Immature natural killer cell (primary cell): ENCODE measurements at regions not wholly inside any gene's neighbourhood (a gene's known extent, or its start where the extent isn't known, plus 50 kb on each side); places are given as distances from the start of the nearest gene placed in this dataset.

Experiments
- DNase-seq, 3 donors: peaks; one replicate each; pipeline ENCODE4 v3.0.0; 2022; ENCODE audit warnings: mixed read lengths in 1 of 3
- H3K27ac Mint-ChIP-seq, 6 donors: one replicate each; pipeline ENCODE4 v1.8.0; 2020; ENCODE audit warnings: mixed read lengths in 6 of 6, mild to moderate bottlenecking in 5 of 6, inconsistent platforms in 4 of 6, moderate library complexity in 3 of 6
- H3K27me3 Mint-ChIP-seq, 3 donors: one replicate each; pipeline ENCODE4 v1.8.0; 2020 to 2021; ENCODE audit warnings: low read depth in 3 of 3, mild to moderate bottlenecking in 3 of 3, mixed read lengths in 3 of 3, moderate library complexity in 3 of 3, inconsistent platforms in 1 of 3
- H3K36me3 Mint-ChIP-seq, 3 donors: one replicate each; pipeline ENCODE4 v1.8.0; 2020; ENCODE audit warnings: mixed read lengths in 3 of 3, inconsistent platforms in 2 of 3, mild to moderate bottlenecking in 2 of 3
- H3K4me1 Mint-ChIP-seq, 2 donors: one replicate each; pipeline ENCODE4 v1.8.0; 2020; ENCODE audit warnings: inconsistent platforms in 2 of 2, mild to moderate bottlenecking in 2 of 2, mixed read lengths in 2 of 2, moderate library complexity in 1 of 2
- H3K4me3 Mint-ChIP-seq, 5 donors: one replicate each; pipeline ENCODE4 v1.8.0; 2020; ENCODE audit warnings: mild to moderate bottlenecking in 5 of 5, mixed read lengths in 5 of 5, inconsistent platforms in 3 of 5, moderate library complexity in 3 of 5
- H3K9me3 Mint-ChIP-seq, 6 donors: one replicate each; pipeline ENCODE4 v1.8.0; 2020; ENCODE audit warnings: mild to moderate bottlenecking in 6 of 6, mixed read lengths in 6 of 6, inconsistent platforms in 4 of 6, moderate library complexity in 3 of 6

DNA sequence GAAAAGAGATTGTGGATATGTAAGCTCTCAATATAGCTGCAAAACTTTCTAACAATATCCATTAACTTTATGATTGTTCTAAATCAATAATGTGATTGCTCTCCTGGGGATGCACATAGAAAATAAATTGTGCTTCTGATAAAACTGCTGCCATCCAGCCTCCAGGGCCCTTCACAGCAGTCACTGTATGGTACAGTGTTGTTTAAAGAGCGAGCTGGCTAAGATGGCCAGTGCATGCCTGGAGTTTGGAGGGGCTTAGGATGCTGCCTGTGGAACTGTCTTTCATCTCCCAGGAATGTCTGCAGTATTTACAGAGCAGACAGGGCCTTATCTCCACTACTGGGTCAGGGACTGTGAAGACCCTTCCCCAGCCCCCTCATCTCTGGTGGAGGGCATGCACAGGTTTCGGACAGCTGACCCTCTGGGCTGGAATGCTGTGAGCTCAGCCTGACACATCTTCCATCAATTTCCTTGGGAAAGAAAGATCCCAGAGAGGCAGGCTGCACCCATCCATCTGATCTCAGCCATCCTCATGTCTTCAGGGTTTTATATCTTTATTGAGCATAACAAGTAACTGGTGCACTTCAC, 137.0 kb downstream of the PLPP3 start:
- DNase-seq, result no peak
- no peaks in the 10 kb centered on the region for H3K36me3 Mint-ChIP-seq
- H3K27ac Mint-ChIP-seq, result no peak overlapping the region
- no peaks in the 10 kb centered on the region for H3K4me1 Mint-ChIP-seq
- H3K4me3 Mint-ChIP-seq, result no peak overlapping the region
- H3K9me3 Mint-ChIP-seq, result peaks cover 0 to 2% (median 0%) of the 10 kb centered on the region in 6 donors
- H3K27me3 Mint-ChIP-seq, result peaks cover 2 to 7% (median 3%) of the 10 kb centered on the region in 3 donors

DNA sequence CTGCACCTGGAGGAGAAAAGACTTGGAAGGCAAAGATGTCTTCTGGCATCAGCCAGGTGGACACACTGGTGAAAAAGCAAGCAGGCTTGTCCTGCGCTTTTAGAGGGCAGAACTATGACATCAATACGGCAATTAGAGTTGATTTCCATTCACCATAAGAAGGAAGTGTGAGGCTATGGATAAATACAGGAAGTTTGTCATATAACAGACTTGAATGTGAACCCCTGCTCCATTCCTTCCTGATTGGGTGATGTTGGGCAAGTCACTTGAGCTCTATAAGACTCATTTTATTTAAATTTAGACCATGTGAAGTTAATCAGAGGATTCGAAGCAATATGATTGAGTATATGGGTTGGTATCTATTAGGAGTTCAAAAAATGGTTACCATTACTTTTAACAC, 137.8 kb downstream of the PLPP3 start:
- Mint-ChIP-seq H3K27me3 (peaks cover 2 to 7% (median 3%) of the 10 kb centered on the region in 3 donors), H3K4me1 (no peaks in the 10 kb centered on the region), H3K4me3 (no peak overlapping the region), H3K9me3 (peaks cover 0 to 2% (median 0%) of the 10 kb centered on the region in 6 donors), H3K36me3 (no peaks in the 10 kb centered on the region), H3K27ac (no peak overlapping the region)
- DNase-seq, result no peak

DNA sequence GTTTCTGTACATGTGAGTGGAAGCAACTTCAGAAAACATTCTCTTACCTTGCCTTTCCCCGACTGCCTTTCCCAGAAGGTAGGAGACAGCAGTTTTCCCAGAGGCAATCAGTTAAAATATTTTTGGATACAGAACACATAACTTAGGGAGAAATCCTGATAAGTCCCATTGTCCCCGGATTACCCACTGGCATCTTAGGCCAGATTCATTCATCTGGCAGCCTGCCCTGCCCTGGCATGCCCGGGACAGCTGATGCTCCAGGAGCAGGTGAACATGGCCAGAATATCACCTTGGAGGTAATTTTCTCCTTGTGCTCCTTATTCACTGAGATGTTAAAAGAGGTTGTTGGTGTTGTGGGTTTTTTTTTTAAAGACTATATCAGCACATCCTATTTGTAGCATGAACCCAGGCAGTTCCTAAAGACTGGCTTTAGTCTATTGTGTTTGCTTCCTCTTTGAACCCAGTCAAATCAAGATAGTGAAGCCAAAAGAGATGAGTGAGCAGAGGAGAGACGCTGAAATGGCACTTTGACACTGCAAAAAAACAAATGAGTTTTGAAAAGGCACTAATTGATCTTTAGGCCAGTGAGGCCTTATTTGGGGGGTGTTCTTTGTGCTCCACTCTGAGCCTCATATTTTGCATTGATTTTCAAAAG, 139.6 kb downstream of the PLPP3 start:
- no peak for DNase-seq
- Mint-ChIP-seq H3K27me3 (peaks cover 3 to 7% (median 4%) of the 10 kb centered on the region in 3 donors), H3K4me1 (no peaks in the 10 kb centered on the region), H3K27ac (no peak overlapping the region), H3K36me3 (no peaks in the 10 kb centered on the region), H3K4me3 (no peak overlapping the region), H3K9me3 (peaks cover 0 to 2% (median 0%) of the 10 kb centered on the region in 6 donors)

DNA sequence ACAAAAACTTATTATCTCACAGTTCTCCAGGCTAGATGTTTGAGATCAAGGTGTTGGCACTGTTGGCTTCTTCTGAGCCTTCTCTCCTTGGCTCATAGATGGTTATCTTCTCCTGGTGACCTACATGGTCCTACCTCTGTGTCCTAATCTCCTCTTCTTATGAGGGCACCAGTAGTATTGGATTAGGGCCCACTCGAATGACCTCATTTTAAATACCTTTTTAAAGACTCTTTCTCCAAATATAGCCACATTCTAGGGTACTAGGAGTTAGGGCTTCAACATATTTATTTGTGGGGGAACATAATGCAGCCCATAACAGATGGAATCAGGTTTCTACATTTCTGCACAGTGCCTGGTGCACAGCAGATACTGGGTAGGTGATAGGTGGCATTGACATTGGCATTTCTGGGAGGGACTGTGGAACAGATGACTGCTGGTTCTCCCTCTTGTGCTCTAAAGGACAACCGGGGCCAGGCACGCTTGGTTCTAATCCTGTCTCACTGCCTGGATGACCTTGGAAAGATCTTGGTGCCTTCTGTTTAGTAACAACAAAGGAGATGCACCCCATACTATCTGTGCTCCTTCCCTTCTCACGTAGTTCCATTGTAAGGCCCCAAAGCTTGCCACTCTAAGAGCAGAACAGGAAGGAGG, 140.3 kb downstream of the PLPP3 start:
- Mint-ChIP-seq H3K27me3 (peaks cover 3 to 4% (median 3%) of the 10 kb centered on the region in 3 donors), H3K4me1 (no peaks in the 10 kb centered on the region), H3K9me3 (peaks cover 0 to 2% (median 0%) of the 10 kb centered on the region in 6 donors), H3K4me3 (no peak overlapping the region), H3K27ac (no peak overlapping the region), H3K36me3 (no peaks in the 10 kb centered on the region)
- DNase-seq, result no peak

DNA sequence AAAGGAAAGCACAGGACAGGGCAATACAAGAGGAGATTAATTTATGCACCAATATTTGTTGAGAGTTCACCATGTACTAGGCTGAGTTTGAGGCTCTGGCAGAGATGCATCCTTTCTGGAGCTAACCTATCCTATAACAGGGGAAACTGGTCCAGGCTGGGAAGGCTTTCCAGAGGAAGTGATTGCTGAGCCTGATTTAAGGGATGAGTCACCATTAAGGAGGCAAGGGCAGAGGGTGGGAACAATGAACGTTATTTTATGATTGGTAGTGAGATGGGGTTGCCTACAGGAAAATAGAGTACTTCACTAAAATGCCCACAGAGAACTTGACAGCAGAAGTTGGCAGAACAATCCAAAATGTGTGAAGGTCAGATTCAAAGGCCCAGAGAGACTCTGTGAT, 141.4 kb downstream of the PLPP3 start:
- Mint-ChIP-seq H3K36me3 (no peaks in the 10 kb centered on the region), H3K4me3 (no peak overlapping the region), H3K27me3 (peaks cover 0 to 4% (median 3%) of the 10 kb centered on the region in 3 donors), H3K4me1 (no peaks in the 10 kb centered on the region), H3K27ac (no peak overlapping the region), H3K9me3 (peaks cover 0 to 2% (median 0%) of the 10 kb centered on the region in 6 donors)
- no peak for DNase-seq

DNA sequence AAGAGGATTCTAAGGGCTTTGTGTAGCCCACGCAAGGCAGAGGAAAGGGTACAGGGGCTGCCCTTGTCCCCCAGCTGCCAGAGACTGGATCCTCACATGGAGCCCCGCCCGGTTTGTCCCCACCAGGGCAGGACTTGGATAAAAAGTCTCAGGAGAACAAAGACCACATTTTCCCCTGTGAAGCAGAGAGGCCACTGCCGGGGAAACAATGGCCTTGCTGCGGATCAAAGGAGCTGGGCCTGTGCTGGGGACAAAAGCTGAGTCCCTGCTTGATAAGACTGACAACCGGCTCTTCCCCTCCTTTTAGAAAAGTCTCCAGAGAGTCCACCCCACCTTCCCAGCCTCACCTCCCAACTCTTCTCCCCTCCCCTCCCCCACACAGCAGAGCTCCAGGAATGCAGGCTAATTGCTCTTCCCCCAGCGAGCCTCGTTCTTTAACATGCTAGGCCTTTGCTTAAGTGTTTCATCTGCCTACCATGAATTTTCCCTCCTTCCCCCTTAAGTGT, 142.4 kb downstream of the PLPP3 start:
- no peak for DNase-seq
- peaks cover 0 to 3% (median 0%) of the 10 kb centered on the region in 6 donors for H3K9me3 Mint-ChIP-seq
- H3K27ac Mint-ChIP-seq, result no peak overlapping the region
- no peaks in the 10 kb centered on the region for H3K36me3 Mint-ChIP-seq
- no peaks in the 10 kb centered on the region for H3K4me1 Mint-ChIP-seq
- H3K27me3 Mint-ChIP-seq, result peaks cover 2 to 5% (median 4%) of the 10 kb centered on the region in 3 donors
- no peak overlapping the region for H3K4me3 Mint-ChIP-seq

DNA sequence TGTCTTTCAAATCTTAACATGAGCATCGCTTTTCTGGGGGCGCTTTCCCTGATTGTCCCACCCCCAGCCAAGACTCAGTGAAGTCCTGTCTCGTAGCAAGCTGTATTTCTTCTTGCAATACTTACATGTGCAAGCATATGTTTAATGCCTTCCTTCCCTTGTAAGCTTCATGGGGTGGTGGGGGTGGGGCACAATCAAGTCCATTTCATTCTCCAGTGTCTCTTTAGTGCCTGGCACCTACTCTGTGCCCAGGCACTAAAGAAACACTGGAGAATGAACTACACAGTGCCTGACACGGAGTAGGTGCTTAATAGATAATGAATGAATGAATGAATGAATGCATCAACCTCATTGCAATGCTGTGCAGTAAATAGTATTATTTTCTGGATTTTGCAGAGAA, 143.1 kb downstream of the PLPP3 start:
- peaks cover 0 to 3% (median 0%) of the 10 kb centered on the region in 6 donors for H3K9me3 Mint-ChIP-seq
- H3K36me3 Mint-ChIP-seq, result no peaks in the 10 kb centered on the region
- H3K4me3 Mint-ChIP-seq, result no peak overlapping the region
- DNase-seq, result no peak
- no peaks in the 10 kb centered on the region for H3K4me1 Mint-ChIP-seq
- peaks cover 2 to 4% (median 2%) of the 10 kb centered on the region in 3 donors for H3K27me3 Mint-ChIP-seq
- no peak overlapping the region for H3K27ac Mint-ChIP-seq

DNA sequence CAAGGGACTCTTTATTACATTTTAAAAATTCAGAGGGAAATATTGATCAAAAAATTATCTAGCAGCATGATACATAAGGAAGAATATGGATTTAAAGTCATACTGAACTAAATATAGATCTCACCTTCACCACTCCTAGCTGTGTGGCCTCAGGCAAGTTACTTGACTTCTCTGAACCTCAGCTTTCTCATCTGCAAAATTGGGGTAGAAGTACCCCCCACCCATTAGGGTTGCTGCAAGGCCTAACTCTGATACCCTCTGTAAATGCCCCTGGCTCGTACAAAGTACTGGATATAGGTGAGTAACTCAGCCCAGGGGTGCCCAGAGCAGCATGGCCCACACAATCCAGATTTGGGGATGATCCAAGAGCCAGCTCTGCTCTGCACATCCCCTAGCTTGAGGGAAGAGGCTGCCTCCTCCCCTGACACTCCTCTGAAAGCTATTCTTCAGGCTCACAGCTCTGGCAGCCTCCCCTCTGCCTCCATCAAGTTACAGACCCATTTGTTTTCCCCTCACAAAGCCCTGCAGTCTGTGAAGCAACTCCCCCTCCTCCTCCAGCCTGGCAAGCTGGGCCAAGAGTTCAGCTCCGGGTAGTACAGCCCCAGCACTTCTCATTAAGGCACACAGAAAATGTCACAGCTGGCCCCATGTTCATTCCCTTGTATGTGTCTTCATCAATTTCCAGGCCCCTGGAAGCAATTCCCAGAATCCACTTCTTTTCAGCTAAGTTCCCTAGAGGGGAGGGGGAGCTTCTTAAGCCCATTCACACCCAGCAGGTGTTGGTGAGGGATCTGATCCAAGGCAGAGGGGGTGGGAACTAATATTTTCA, 143.7 kb downstream of the PLPP3 start:
- peaks cover 0 to 3% (median 0%) of the 10 kb centered on the region in 6 donors for H3K9me3 Mint-ChIP-seq
- DNase-seq, result no peak
- H3K36me3 Mint-ChIP-seq, result no peaks in the 10 kb centered on the region
- no peaks in the 10 kb centered on the region for H3K4me1 Mint-ChIP-seq
- peaks cover 2 to 4% (median 2%) of the 10 kb centered on the region in 3 donors for H3K27me3 Mint-ChIP-seq
- H3K27ac Mint-ChIP-seq, result no peak overlapping the region
- no peak overlapping the region for H3K4me3 Mint-ChIP-seq

DNA sequence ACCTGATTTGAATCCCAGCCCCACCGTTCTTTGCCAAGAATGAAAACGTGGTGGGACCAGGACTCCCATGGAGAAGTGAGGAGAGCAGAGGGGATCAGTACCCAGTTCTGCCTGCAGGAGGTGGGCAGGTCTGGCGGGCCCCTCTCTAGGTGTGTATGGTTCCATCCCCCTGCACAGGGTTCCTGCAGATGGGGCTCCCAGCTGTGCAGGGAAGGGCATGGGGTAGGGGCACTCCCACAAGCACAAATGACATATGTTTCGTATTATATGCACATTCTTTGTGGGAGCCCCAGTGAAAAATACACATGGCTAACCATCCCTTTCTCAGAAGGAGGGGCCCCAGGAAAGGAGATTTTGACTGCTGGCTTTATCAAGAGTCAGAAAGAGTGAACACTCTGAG, 144.6 kb downstream of the PLPP3 start:
- Mint-ChIP-seq H3K9me3 (peaks cover 0 to 3% (median 0%) of the 10 kb centered on the region in 6 donors), H3K4me3 (no peak overlapping the region), H3K36me3 (no peaks in the 10 kb centered on the region), H3K4me1 (no peaks in the 10 kb centered on the region), H3K27ac (no peak overlapping the region), H3K27me3 (peaks cover 2 to 4% (median 2%) of the 10 kb centered on the region in 3 donors)
- no peak for DNase-seq

DNA sequence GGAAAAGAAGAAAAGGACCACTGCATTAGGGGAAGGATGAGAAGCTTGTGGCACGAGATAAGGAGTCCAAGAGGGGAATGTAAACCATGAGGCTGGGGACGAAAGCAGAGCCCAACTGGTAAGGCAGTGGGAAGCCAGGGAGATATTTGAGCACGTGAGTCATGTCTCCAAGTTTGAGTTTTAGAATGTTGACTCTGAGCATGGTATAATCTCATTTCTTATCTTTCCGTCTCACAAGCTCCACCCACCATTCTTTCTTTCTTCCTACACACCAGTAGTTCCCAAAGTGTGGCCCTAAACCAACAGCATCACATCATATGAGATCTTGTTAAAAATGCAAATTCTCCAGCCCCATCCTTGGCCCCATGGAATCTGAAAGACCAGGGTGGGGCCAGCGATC, 145.3 kb downstream of the PLPP3 start:
- H3K27me3 Mint-ChIP-seq, result peaks cover 2 to 4% (median 2%) of the 10 kb centered on the region in 3 donors
- no peaks in the 10 kb centered on the region for H3K36me3 Mint-ChIP-seq
- DNase-seq, result no peak
- no peaks in the 10 kb centered on the region for H3K4me1 Mint-ChIP-seq
- H3K27ac Mint-ChIP-seq, result no peak overlapping the region
- peaks cover 0 to 3% (median 0%) of the 10 kb centered on the region in 6 donors for H3K9me3 Mint-ChIP-seq
- H3K4me3 Mint-ChIP-seq, result no peak overlapping the region

DNA sequence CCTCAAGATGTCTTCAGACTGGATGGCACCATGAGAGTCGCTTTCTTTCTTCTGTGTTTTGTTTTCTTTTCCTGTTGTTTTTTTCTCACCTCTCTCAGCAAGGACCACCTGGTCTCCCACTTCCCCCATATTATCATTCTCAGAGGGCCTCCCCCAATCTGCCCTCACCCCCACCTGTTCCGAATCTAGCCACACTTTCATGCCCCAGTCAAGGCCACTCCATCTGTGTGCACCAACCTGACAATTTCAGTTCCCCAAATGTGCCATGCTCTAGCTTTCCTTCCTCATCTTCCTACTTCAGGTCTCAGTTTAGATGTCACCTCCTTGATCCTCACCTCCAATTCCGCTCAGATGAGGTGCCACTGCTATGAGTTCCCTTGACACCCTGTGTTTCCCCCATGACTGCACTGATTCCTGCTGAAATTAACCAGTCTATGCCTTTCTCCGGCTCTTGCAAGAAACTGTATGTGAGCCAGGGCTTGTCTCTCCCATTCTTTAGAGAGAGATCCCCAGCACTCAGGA, 146.2 kb downstream of the PLPP3 start:
- Mint-ChIP-seq H3K4me1 (no peaks in the 10 kb centered on the region), H3K9me3 (peaks cover 0 to 2% (median 0%) of the 10 kb centered on the region in 6 donors), H3K27me3 (peaks cover 3 to 5% (median 4%) of the 10 kb centered on the region in 3 donors), H3K36me3 (no peaks in the 10 kb centered on the region), H3K4me3 (no peak overlapping the region), H3K27ac (no peak overlapping the region)
- DNase-seq, result no peak

DNA sequence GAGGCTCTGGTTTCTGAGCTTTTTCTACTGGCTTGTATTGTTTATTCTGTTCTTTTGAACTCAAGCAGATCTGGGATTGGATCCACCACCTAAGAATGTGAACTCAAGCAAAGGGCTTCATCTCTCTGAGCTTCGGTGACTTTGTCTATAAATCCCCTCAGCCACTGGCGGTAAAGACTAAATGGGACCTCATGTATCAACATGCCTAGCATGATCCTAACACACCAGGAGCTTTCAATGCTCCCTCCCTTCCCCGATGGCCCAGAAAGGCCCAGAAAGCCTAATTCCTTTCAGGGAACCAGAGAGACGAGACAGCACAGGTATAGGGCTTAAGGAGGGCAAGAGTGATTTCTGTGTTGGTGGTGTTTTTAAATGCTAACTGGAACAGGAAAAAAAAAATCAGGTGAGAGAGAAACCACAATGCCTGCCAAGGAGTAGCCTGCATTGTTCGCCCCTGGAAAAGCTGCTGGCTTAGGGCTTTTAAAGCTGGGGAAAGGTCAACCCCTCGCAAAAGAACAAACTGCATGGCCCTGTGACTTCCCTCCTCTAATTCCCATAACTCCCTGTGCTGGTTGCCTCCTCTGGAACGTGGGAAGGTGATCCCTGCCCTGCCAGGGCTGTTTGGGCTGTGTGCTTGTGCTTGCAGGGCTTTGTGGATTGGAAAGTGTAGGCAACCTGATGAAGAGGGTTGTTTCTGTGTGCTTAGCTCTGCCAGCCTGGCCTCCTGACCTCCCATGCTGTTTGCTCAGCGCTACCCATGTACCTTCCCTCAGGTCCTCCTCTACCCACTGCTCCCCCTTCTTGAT, 147.0 kb downstream of the PLPP3 start:
- no peak overlapping the region for H3K27ac Mint-ChIP-seq
- H3K4me3 Mint-ChIP-seq, result no peak overlapping the region

More for the DNA sequence above, 147.0 kb downstream of the PLPP3 start:
- H3K36me3 Mint-ChIP-seq, result no peaks in the 10 kb centered on the region
- H3K9me3 Mint-ChIP-seq, result peaks cover 0 to 2% (median 0%) of the 10 kb centered on the region in 6 donors
- no peaks in the 10 kb centered on the region for H3K4me1 Mint-ChIP-seq
- no peak for DNase-seq
- peaks cover 2 to 5% (median 3%) of the 10 kb centered on the region in 3 donors for H3K27me3 Mint-ChIP-seq
